GM18520 (cell line): ENCODE measurements at regions not wholly inside any gene's neighbourhood (a gene's known extent, or its start where the extent isn't known, plus 50 kb on each side); places are given as distances from the start of the nearest gene placed in this dataset.

ENCODE experiments used
- ATAC-seq: cut with Tn5 transposase; IDR thresholded peaks from one replicate; pipeline ENCODE4 v1.9.1; 2021; ENCODE audit not compliant: unreplicated experiment

DNA sequence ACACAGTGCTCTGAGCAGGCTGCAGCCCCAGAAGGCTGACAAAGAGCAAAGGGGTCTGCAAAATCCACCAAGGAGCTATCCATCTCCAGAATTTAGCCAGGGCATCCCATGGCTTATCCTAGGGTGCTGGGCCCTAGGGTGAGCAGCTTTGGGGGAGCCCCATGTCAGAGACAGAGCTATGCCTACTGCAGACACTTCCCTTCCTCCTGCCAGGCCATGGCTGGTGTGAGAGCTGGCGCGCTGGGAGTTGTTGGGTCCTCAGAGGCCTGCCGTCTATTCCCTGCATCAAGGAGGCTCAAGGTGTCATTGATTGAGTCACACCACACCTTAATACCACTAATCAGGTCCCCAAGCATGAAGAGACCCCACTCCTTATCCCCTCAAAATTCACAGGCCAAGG lies 85.3 kb upstream of the TP53I11 start:
- no peak for ATAC-seq

DNA sequence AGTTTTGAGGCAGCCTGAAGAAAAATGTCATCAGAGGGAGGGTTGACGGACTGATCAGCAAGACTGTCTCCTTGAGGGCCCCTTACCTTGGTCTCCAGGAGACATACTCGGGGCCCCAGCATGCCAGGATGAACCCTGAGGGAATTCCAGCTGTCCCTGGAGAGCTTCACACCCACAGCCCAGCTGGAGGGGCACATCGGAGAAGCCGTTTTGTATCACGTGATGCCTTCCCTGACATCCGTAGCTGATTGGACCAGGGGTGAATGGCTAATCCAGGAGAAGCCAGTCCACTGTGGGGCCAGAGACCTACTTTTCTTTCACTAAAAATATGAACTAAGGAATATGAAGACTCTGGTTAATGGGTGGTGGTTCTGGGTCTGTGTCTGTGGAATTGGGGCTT lies 86.0 kb upstream of the TP53I11 start:
- ATAC-seq, result no peak

DNA sequence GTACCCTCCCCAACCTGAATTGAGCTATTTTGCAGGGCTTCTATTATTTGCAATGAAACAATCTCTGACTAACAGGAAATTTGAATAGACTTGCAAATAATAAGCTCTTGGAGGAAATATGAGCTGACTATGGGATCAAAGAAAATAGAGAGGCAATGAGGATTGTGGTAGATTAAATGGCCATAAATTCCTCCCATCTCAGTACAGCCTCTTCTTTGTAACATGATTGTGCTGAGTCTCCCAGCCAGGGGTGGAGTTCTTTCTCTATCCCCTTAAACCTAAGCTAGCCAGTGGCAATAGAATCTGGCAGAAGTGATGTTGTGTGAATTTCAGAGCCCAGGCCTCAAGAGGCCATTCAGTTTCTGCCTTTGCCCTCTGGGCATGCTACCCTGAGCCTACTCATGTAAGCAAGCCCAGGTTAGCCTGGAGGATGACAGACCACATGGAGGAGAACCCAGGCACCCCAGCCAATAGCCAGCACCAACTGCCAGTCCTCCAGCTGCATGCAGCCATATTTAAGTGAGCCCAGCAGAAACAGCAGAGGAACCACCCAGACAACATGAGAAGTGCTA lies 86.8 kb upstream of the TP53I11 start:
- no peak for ATAC-seq

DNA sequence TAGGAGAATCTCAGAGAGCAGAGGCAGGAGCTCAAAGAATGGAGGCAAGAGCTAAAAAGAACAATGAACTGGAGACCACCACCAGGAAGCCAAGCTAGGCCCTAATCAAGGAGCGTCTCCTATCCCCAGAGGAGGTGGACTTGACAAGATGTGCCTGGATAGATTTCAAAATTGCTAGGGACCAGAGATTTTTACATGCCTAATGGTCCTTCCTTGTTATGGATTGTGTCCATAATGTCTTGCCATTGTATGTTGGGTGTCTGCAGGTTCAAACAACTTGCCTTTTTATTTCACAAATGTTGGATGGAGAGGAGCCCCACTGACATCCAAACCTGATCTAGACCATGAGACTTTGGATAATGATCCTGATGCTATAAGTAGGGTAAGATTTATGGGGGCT lies 88.2 kb upstream of the TP53I11 start:
- no peak for ATAC-seq

DNA sequence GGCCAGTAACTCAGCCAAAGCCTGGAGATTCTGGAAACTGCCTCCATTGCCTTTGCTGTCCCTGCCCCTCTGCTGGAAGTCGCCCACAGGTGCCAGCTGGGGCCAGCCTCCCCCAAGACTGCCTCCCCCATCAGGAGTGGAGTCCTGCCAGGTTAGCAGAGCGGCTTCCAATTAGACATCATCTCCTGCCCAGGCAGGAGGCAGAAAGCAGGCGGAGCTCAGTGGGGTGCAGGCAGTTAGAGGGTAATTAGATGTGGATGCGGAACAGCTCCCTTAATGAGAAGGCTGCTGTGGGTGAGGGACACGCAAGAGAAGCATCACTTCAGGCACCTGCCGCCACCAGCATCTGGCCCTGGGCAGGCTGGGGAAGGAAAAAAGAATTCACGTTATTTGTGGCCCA lies 90.9 kb upstream of the TP53I11 start:
- no peak for ATAC-seq

DNA sequence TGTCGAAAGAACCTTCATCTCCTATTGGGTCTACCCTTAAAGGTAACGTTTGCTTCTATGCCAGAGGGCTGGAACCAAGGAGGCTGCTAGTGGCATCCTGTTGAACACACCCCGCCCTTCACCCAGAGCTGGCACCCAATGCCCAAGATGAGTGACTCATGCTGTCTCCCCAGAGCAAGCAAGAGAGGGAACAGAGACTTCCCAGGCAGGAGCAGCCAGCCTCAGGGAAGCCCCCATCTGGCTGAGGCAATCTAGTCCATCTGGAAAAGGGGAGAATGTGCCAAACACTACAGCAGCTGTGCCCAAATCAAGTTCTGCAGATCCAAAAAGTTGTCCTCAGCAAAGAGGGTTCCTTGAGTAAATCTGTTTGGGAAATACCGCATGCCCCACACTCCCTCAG lies 91.9 kb upstream of the TP53I11 start:
- ATAC-seq, result no peak

DNA sequence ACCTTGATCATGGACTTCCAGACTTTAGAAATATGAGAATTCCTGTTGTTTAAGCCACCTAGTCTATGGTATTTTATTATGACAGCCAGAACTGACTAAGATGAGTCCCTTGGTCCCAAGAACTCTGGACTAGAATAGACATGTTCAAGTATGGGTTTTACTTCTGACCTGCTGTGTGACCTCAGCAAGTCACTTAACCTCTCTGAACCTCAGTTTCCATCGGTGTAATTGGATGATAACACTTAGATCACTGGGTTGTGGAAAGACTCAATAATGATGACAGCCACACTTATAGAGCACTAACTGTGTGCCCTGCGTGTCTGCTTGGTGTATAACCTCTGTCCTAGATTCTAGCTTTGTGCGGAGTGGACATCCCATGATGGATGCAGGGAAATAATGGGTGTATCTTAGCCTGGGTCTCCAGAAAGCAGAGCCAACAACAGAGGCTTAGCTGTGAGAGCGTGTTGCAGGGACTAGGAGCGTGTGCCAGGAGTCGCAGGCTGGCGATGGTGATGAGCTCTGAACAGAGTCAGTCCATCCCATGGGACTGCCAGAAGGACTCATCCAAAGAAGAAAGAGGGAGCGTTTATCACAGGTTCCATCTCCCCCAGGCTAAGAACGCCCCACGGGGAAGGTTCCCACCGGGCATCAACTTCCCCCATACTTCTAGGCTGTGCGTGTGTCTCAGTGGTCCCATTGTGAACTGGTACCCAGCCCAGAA lies 93.2 kb upstream of the TP53I11 start:
- ATAC-seq, result no peak

DNA sequence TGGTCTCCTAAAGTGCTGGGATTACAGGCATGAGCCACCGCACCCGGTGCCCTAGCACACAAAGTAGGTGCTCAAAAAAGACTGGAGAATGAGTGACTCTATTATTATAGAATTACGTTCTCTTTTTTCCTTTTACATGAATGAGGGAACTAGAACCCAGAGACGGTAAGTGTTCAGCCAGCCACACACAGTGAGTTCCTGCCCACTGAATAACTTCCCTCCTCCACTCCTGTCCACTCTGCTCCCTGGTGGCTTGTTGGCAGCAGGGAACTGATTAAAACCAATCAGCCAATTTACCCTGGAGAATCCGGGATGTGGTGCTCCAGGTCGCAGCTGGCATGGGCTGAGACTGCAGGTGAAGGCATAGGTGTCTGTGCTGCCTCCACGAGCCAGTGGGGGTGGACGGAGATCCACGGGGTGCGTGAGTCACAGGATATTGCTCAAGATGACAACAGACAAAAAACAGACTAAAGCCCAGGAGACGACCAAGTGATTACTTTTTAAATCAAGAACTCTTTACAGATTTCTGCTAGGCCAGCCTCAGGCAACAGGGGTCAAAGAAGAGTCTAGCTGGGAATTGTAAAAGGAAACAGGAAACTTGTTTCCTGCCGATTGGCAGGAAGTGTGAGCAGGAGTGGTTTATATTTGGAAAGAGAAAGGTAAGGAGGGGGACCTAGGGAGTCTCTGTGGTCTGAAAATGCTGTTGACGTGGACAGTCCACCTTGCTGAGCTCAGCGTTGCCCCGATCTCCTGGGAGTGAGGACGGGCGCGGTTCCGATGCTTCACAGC lies 95.2 kb upstream of the TP53I11 start:
- no peak for ATAC-seq

DNA sequence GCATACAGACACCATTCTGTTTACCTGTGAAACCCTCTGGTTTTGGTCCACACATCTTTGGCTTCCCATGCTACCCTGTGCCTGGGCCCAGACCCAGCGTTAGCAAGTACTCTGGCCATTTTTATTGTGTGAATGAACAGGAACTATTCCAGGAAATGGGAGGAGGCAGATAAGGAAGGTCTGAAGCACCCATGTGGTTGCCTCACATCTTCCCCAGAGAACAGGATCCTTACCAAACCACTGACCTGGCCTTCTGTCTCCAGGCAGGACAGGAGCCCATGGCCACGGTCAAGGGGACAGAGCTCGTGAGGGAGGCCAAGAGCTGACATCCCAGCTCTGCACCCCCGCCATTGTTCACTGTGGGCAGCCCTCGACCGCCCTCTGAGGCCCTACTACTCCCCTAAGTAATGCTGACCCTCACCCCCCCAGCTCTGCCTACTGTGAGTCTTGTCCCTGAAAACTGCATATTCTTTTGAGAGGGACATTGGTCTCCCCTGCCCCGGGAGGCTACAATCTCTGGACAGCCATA lies 97.7 kb upstream of the TP53I11 start:
- no peak for ATAC-seq

DNA sequence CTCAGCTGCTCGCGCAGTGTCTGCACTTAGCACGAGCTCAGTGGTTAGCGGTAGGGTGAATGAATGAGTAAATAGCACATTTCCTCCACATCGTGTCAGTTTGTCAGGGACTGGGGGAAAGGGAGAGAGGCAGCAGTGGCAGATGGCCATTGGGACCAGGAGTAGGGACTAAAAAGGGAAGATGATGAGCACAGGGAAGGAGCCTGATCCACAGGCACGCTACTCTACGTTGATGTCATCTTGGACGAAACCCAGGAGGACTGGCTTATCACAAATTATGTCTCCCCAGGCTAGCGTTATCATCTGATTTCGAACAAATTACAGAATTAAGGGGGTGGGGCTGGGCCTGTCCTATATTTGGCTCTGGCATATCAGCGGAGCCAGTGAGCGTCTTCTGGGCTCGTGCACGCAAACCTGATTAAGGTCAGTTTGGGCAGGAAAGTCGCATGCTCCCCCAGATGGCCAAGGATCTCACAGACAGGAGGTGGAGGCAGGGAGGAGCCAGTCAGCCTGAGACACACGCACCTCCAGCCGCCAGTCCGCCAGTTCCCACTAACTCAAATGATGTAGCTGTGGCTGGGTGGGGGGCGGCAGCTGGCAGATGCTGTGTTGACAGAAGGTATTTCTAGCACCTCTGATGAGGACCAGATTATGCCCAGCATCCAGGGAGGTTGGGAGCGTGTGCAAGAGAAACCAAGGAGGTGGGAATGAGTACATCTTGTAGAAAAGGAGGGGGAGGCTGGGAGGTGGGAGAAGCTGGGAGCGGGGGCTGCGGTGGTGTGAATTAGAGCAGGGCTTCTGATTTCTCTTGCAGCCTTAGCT lies 97.4 kb upstream of the PRDM11 start:
- ATAC-seq, result no peak

DNA sequence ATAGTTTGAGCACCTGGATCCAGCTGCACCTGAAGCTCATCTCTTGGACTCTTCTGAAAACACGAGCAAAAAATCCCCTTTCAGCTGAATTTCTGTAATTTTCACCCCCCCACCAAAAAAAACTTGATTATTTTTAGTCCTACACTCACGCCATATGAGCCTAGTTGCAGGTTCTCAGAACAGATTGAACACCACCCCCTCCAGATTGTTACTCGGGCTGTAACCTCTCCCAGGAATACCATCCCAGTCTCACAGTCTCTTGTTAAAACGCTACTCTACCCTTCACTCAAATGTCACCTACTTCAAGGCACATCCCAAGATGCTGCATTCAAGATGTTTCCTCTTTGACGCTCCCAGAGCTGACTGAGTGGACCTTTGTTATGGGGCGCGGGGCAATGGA lies 96.3 kb upstream of the PRDM11 start:
- ATAC-seq, result no peak

DNA sequence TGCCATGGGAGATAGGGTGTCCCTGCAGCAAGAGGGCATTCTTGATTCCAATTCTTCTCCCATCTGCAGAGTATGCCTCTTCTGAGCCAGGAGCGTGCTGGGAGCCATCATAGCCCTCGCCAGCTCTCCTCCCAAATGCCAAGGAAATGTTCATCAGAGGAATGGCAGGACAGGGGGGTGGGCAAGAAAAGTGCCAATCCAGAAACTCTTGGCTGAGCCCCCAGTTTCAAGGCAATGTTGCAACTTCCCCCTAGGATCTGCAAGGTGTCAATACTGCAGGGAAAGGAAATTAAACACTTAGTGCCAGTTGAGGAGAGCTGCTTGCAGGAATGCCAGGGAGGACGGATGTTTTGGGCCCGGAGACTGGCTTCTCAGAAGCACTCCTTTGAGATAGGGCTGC lies 94.8 kb upstream of the PRDM11 start:
- no peak for ATAC-seq

DNA sequence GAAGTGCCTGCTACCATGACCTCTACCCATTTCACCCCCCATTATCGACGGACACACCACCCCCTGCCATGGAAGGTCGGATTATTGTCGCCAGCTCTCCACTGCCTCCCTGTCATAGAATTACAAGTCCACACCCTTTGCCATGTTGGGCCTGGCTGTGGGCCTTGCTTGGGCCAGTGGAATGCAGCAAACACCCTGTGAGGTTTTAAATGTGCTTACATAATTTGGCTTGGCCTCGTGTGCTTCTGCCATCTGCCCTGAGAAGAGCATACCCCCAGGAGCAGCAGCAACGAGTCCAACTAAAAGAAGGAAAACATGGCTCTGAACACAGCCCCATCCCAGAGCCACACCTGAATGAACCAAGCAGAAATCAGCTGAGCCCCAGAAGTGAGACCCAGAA lies 94.1 kb upstream of the PRDM11 start:
- no peak for ATAC-seq

DNA sequence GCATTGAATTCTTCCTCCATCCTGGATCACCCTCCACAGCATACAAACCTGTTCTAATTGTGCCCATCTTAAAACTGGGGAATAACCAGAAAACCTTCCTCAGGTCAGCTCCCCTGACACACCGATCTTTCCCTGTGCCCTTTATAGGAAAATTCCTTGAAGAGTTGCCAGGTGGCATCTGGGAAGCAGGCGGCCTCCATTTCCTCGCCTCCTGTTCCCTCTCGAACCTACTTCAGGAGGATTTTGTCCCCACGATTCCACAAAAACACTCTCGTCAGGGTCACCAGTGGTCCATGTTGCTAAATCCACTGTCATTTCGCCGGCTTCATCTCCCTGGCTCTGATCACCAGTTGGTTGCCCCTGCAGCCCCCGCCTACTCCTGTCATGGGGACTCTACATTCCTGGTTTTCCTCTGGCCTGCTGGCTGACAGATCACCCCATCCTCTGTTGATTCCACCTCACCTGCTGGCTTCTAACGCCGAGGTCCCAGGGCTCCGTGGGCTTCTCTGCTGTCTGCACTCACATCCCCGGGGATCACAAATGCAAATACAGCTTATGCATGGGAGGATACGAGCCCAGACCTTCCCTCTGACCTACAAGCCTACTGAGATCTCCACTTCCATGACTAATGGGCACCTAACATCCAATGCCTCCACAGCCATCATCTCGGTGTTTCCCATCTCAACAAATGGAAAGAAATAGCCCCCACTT lies 92.5 kb upstream of the PRDM11 start:
- ATAC-seq, result no peak

DNA sequence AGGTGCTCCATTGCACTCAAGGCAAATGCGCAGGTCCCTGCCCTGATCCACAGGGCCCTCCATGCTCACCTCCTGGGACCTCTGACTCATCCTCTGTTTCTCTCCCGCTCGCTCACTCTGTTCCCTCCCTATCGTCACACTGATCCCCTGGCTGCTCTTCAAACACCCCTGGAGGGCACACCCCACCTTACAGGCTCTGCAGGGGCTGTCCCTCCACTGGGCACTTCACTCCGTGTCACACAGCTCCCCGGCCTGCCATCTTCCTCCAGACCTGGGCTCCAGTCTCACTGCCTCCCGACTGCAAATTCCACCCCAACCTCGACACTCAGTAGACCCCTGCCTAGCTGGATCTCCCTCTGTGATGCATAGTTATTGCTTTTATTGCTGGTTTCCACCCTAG lies 91.5 kb upstream of the PRDM11 start:
- ATAC-seq, result no peak

DNA sequence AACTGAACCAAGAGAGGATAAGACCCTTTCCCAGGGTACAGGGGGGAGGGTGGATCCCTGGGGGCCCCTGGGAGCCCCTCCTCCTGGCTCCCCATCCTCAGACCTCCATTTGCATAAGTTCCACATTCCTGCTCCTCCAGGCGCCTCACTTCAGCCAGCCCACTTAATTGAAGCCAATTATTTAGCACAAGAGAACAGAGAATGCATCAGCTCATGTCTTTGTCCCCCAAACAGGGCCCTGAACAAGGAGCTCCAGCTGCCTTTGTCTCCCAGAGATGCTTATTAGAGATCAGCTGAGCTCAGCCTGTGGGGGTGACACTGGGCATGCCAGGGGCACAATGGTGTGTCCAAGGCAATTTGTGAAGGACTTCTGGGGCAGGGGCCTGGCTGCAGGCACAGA lies 89.9 kb upstream of the PRDM11 start:
- no peak for ATAC-seq

DNA sequence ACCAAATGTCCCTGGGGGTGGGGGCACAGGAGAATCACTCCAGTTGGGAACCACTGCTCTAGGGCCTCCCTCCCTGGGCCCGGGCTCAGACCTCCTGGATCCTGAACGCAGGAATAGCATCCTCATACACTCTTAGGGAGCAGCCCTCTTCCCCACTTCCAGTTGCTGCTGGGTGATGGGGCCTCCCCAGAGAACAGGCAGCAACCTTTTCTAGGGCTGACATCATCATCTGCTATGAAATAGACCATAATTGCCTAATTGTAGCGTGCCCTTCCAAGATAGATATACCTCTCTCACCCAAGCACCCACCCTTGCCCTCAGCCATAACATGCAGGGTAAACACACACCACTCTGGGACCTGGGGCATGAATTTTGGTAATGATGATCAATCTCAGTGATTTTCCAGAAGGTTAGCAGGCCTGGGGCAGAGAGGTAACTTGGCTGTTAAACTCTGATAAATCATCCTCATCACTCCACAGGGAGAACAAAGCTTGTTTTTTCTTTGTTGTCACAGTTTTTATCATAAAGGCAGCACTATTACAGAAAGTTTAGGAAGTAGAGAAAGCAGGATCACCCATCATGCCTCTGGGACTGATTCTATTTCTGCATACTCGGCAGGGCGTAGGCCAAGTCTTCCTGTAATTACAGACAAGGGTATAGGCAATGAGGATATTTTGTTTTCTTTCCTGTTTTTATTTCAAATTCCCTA lies 88.3 kb upstream of the PRDM11 start:
- no peak for ATAC-seq

DNA sequence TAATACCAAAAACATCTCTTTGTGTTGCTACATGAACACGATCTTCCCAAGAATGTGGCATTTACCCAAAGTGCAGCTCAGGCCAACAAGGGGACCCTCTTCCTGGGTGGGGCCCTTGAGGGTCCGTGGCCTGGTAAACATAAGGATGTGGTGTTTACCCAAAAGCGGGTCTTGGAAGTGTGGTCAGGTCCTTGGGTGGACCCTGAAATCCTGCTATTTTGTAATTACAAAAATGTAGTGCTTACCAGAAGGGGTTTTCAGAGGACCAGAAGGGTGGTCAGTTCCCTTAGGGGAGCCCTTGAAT lies 87.8 kb upstream of the PRDM11 start:
- ATAC-seq, result no peak

DNA sequence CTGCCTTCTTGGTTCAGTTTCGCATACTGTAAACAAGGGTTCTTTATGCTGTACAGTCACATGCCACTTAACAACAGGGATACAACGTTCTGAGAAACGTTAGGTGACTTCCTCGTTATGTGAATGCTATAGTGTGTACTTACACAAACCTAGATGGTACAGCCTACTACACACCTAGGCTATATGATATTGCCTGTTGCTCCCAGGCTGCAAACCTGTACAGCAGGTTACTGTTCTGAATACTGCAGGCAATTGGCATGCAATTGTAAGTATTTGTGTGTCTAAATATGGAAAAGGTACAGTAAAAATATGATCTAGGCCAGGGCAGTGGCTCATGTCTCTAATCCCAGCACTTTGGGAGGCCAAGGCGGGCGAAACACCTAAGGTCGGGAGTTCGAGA lies 85.7 kb upstream of the PRDM11 start:
- no peak for ATAC-seq

DNA sequence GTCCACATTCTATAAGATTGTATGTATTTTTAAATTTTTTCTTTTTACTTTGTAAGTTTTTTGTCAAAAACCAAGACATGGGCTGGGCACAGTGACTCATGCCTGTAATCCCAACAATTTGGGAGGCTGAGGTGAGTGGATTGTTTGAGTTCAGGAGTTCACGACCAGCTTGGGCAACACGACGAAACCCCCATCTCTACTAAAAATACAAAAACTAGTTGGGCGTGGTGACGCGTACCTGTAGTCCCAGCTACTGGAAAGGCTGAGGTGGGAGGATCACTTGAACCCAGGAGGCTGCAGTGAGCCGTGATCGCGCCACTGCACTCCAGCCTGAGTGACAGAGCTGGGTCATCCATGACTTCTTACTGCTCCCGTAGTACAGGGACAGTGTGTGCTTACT lies 84.8 kb upstream of the PRDM11 start:
- no peak for ATAC-seq
